Upper lobe of left lung (tissue), 4 donors: ENCODE measurements at regions not wholly inside any gene's neighbourhood (a gene's known extent, or its start where the extent isn't known, plus 50 kb on each side); places are given as distances from the start of the nearest gene placed in this dataset.

Experiments
- POLR2A ChIP-seq, 4 donors: fragments of 450-650 bp; IDR thresholded peaks; one replicate each; pipeline ENCODE4 v1.5.1; 2016 to 2017; ENCODE audit warnings: antibody characterized with exemption in 4 of 4, mild to moderate bottlenecking in 2 of 4
- POLR2AphosphoS5 ChIP-seq, 2 donors: sonication (generic); formaldehyde crosslinking; IDR thresholded peaks; one replicate each; pipeline ENCODE4 v1.5.1; 2017; ENCODE audit warnings: antibody characterized with exemption in 2 of 2
- TF ChIP-seq, protein P1 (sequence below), 6 experiments: fragments of 450-650 bp in 4 of 6; fragments of 200-600 bp in 2 of 6; sonication (generic) in 2 of 6; IDR thresholded peaks; one replicate each; pipeline ENCODE4 v1.5.1; 2016 to 2019; ENCODE audit warnings: antibody characterized with exemption in 6 of 6

DNA sequence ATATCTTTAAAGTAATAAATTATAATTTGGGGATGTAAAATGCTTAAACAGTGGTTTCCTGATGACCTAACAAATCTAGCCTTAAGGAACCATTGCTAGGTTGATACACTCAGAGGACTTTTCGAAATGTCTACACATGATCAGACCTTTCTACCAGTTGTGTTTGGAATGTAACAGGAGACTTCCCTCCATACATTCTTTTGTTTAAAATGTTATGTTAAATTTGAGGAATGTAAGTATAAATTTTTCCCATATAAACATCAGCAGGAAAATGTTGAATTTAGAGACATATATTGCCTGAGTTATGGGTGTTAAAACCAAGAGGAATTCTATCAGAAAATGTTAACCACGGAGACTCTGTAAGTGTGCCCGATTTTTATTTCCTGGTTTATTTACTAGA lies 190.6 kb upstream of the SPRY1 start:
- TF ChIP-seq, protein P1, sequence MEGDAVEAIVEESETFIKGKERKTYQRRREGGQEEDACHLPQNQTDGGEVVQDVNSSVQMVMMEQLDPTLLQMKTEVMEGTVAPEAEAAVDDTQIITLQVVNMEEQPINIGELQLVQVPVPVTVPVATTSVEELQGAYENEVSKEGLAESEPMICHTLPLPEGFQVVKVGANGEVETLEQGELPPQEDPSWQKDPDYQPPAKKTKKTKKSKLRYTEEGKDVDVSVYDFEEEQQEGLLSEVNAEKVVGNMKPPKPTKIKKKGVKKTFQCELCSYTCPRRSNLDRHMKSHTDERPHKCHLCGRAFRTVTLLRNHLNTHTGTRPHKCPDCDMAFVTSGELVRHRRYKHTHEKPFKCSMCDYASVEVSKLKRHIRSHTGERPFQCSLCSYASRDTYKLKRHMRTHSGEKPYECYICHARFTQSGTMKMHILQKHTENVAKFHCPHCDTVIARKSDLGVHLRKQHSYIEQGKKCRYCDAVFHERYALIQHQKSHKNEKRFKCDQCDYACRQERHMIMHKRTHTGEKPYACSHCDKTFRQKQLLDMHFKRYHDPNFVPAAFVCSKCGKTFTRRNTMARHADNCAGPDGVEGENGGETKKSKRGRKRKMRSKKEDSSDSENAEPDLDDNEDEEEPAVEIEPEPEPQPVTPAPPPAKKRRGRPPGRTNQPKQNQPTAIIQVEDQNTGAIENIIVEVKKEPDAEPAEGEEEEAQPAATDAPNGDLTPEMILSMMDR (IDR thresholded peaks at IDR 0.05): no peak
- TF ChIP-seq POLR2AphosphoS5 (IDR thresholded peaks at IDR 0.05) (no peak), POLR2A (IDR thresholded peaks at IDR 0.05) (no peak)
